OCI-M1 (cell line): ENCODE measurements at regions not wholly inside any gene's neighbourhood (a gene's known extent, or its start where the extent isn't known, plus 50 kb on each side); places are given as distances from the start of the nearest gene placed in this dataset.
"Not testable (repeated sequence)": the region's sequence is repeated elsewhere in the genome, so short reads cannot be mapped to it uniquely, and the experiment has no call there.

Experiments
- DNase-seq: peaks from one replicate; lab custom pipeline; 2025; lab: John Stamatoyannopoulos, UW

DNA sequence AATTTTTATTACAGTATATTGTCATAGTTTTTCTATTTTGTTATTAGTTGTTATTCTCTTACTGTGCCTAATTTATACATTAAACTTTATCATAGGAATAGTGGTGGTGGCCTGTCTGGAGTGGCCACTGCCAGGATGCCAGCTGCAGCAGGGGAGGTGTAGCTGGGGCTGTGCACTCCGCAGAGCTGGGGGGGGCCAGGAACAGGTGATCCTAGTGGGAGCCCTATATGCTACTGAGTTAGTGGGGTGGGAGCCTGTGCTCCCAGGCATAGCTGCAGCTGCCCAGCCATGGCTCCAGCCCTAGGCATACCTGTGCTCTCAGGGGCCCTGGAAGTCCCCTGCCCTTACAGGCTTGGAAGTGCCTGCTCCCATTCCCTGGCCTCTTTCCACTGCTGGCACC, 638.1 kb upstream of the KCNMB2 start:
- DNase-seq, result no peak

- DNase-seq, result no peak
These were observed 636.8 kb upstream of the KCNMB2 start for GRCh38 chr3:177899275-177900067.

GRCh38 chr3:177902876-177903275, 633.4 kb upstream of the KCNMB2 start:
- DNase-seq, result no peak

- no peak for DNase-seq
These were observed 631.6 kb upstream of the KCNMB2 start for GRCh38 chr3:177904621-177905020.

- no peak for DNase-seq
These were observed 630.8 kb upstream of the KCNMB2 start for GRCh38 chr3:177905173-177906125.

DNA sequence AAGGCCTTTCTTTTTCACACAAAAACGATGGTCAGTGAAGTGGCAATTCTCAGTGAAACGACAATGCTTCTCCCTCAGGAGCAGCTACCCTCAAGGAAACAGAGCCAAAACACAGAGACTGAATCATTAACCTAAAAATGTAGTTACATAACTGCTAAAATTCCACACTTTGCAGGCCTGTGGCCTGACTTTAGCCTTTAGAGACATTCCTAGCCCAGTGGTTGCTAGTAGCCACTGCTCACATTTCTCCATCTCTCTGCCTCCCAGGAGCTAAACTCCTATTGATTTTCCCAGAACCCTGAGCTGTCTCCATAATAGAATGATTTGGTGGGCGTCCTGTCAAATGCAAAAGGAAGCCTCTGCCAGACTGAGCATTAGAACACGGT, 630.1 kb upstream of the KCNMB2 start:
- DNase-seq, result no peak

DNA sequence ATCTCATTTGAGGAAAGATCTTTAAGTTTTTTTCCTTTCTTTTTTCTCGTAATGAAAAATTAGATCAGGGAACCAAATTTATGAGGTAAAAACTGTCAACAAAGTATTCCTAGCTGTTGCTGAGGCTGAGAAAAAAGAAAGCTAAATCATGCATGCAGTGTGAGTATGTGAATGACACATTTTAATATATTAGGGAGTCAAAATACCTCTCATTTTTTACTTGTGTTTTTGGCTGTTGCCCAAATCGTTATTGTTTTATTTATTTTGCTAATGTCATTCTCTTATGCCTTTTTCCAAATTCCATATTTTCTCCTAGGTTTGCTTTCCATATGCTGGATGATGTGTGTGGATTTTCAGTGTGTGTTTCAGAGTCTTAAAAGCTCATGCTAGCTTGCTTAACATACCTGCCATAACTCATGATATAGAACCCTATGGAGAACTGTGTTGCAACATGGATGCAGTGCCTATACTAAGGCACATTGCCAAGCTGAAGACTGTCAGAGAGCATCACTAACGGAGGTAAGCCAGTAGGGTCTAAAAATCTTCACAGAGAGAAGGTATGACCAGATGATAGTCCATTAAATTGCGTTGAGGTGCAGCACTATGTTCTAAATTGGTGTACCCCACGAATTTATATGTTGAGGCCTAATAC, 629.5 kb upstream of the KCNMB2 start:
- DNase-seq, result no peak

- DNase-seq, result not testable (repeated sequence)
These were observed 626.7 kb upstream of the KCNMB2 start for GRCh38 chr3:177909530-177909929.

GRCh38 chr3:177914224-177914623, 622.0 kb upstream of the KCNMB2 start:
- DNase-seq, result no peak

DNA sequence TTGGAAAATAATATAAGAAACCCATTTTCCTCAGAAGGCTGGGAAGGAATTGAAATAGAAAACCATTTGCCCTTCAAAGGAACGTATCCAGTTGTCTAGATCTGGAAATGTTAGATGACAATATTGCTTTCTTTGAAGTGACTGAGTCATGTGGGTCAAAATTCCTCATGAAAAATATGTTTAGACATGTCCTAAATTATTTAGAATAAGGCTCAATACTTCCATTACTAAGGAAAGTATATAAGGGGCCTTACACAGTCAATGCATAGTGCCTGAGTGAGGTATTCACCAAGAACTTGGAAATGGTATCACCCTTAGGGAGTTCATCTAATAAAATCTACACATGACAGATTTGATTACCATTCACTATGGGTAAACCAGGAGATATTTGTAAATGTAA, 619.8 kb upstream of the KCNMB2 start:
- no peak for DNase-seq

DNA sequence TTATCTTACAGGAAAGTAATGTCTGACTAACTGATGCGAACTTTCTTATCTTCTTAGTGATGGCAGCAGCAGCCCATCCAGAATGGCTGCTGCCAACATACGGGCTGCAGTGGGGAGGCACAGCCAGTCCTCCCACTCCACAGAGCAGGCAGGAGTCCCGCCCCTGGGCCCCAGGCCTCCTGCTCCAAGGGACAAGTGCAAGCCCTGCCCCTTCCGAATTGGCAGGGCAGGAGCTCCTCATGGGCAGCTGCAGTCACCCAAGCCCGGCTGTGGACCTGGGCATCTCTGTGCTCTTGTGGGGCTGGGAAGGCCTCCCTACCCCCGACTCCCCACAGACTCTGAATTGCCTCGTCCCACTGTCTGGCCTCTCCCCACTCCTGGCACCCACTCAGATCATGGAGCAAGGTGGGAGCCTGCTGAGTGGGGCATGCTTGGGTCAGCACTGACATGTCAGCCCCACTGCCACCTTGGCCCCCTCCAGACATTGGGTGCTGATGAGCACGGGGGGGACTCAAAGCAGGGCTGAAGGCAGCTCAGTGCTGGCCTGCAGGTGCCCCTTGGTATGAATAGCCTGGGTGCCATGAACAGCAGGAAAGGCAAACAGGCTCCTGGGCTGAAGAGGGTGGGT, 618.9 kb upstream of the KCNMB2 start:
- no peak for DNase-seq

DNA sequence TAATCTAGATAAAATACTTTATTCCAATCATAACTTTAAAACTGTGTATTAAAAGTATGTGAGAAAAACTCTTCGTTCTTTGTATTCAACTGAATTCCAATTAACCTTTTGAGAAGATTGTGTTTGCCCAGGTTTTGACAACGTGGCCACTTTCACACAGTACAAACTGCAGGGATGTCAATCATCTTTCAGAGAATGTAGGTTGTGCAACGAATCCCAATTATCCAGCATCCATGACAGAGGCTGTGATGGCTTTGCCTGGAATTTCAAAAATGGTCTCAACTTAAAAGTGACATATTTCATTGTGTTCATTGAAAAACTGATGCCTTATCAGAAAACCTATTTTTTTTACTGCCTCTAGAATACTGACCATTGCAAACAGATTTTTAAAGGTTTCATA, 615.1 kb upstream of the KCNMB2 start:
- DNase-seq, result no peak

- no peak for DNase-seq
These were observed 612.0 kb upstream of the KCNMB2 start for GRCh38 chr3:177924261-177924660.

DNA sequence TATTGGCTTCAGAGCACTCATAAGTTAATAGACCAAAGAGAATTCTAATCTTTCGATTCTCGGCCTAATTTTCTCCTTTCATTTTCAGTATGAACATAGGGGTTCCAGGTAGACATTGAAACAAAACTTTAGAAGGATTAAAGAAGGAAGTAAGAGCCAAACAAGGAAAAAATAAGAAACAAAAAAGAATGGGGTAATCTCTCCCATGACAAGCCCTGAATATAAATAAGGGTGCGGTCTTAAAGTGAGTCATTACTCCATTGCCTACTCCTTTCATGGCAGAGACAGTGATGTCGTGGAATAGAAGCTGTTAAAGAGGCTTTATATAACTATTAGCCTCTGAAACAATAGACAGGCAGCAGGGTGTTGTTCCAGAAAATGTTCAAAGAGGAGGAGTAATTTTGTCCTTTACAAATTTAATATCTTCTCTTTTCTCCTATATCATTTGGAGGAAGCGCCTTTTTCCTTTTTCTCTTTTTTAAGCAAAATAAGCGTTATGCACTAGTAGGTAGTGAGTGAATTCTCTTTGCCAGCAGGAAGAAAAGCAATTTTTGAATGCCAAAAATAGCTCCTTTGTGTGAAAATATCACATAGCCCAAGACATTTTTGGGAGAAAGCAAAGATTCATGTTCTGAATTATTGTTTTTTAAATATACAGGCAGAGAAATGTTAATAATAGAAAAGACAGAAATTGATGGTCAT, 607.9 kb upstream of the KCNMB2 start:
- DNase-seq, result no peak

GRCh38 chr3:177929310-177929709, 606.9 kb upstream of the KCNMB2 start:
- no peak for DNase-seq

GRCh38 chr3:177930771-177931170, 605.5 kb upstream of the KCNMB2 start:
- DNase-seq, result no peak

- DNase-seq, result no peak
These were observed 604.9 kb upstream of the KCNMB2 start for GRCh38 chr3:177931346-177931745.

- peak; percentile 27 for DNase-seq
These were observed 603.9 kb upstream of the KCNMB2 start for GRCh38 chr3:177932346-177932745.

DNA sequence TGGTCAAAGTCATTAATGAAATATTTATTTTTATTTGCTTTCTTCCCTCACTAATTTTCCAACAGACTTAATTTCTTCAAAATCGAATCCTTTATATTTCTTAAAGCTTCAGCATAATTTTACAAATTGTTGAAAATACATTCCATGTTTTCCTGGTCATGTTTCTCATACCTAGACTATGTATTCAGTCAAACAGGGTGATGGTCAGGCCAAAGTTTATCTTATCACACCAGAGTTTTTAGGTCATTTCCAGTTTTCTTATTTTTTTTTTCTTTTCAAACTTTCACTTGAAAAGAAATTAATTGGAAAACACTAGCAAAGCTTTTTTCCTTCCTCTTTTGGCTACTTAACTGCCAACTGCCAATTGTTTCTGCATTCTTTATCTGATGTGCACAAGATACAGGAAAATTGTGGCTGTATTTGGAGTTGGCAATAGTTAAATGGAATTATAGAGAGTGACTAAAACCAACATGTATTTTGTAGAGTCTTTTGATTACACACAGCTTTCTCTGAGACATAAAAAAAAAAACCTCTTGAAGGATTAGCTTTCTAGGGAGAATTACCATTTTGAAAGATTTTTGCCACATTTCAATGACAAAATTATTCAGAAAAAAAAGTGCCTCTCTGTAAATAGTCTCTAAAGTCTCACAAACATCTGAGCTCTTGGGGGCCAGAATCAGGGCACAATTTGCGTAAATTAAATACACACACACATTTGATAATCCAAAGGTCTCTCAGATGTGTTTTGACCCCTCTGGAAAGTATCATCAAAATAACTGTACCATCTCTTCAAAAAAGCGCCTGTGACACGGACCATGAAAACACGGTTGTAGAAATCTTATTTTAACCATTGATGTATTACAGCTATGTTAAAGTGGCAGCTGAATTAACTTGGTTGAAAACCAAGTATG, 603.2 kb upstream of the KCNMB2 start:
- peak; percentile 82 for DNase-seq
